Liver (tissue), 8 donors: ENCODE measurements at regions not wholly inside any gene's neighbourhood (a gene's known extent, or its start where the extent isn't known, plus 50 kb on each side); places are given as distances from the start of the nearest gene placed in this dataset.

ENCODE experiments used
- DNase-seq: peaks from one replicate; pipeline ENCODE4 v3.0.0-alpha.2; 2017; ENCODE audit warnings: low spot score
- H3K27ac ChIP-seq, 2 donors: one replicate each; pipeline ENCODE4 v1.7.0; 2013; ENCODE audit warnings: inconsistent platforms in 2 of 2, low read length in 2 of 2, control low read depth in 1 of 2, low read depth in 1 of 2, mild to moderate bottlenecking in 1 of 2
- H3K27me3 ChIP-seq, 4 donors: one replicate each; pipeline versions ENCODE4 v1.6.1 to v1.7.0; 2013; ENCODE audit warnings: low read length in 3 of 4, inconsistent platforms in 1 of 4, mild to moderate bottlenecking in 1 of 4, moderate library complexity in 1 of 4; ENCODE audit not compliant: control insufficient read depth in 4 of 4, insufficient read depth in 4 of 4
- H3K36me3 ChIP-seq, 4 donors: one replicate each; pipeline versions ENCODE4 v1.6.1 to v1.7.0; 2013; ENCODE audit warnings: low read length in 3 of 4, mild to moderate bottlenecking in 3 of 4, low read depth in 1 of 4, moderate library complexity in 1 of 4; ENCODE audit not compliant: control insufficient read depth in 4 of 4, insufficient read depth in 3 of 4
- H3K4me1 ChIP-seq, 4 donors: one replicate each; pipeline versions ENCODE4 v1.6.1 to v1.7.0; 2013; ENCODE audit warnings: low read length in 3 of 4, mild to moderate bottlenecking in 3 of 4, moderate library complexity in 1 of 4; ENCODE audit not compliant: control insufficient read depth in 4 of 4, insufficient read depth in 4 of 4
- H3K4me3 ChIP-seq, 3 donors: one replicate each; pipeline versions ENCODE4 v1.6.1 to v1.7.0; 2013; ENCODE audit warnings: low read length in 3 of 3, control low read depth in 1 of 3, low read depth in 1 of 3, mild to moderate bottlenecking in 1 of 3
- H3K9ac ChIP-seq, 2 donors: one replicate each; pipeline ENCODE4 v1.7.0; 2013; ENCODE audit warnings: low read length in 2 of 2, mild to moderate bottlenecking in 2 of 2, moderate library complexity in 2 of 2, control low read depth in 1 of 2, low read depth in 1 of 2
- H3K9me3 ChIP-seq, 4 donors: one replicate each; pipeline versions ENCODE4 v1.6.1 to v1.7.0; 2013; ENCODE audit warnings: low read length in 3 of 4; ENCODE audit not compliant: control insufficient read depth in 4 of 4
- ATF3 ChIP-seq: IDR thresholded peaks from 2 replicates; pipeline ENCODE4 v1.6.1; 2016; ENCODE audit warnings: antibody characterized with exemption
- FOXA2 ChIP-seq: IDR thresholded peaks from 2 replicates; pipeline ENCODE4 v1.6.1; 2016; ENCODE audit warnings: antibody characterized with exemption
- GABPA ChIP-seq, 2 donors: IDR thresholded peaks in 1 of 2; conservative IDR thresholded peaks in 1 of 2; 2 replicates each; pipeline ENCODE4 v1.6.1; 2016; ENCODE audit warnings: antibody characterized with exemption in 2 of 2, mild to moderate bottlenecking in 1 of 2, moderate library complexity in 1 of 2
- JUND ChIP-seq, 2 donors: IDR thresholded peaks; 2 replicates each; pipeline ENCODE4 v1.6.1; 2016; ENCODE audit warnings: antibody characterized with exemption in 2 of 2
- MAX ChIP-seq: IDR thresholded peaks from 2 replicates; pipeline ENCODE4 v1.6.1; 2016; ENCODE audit warnings: antibody characterized with exemption
- NR2F2 ChIP-seq: IDR thresholded peaks from 2 replicates; pipeline ENCODE4 v1.6.1; 2016; ENCODE audit warnings: antibody characterized with exemption
- RAD21 ChIP-seq, 2 donors: IDR thresholded peaks; 2 replicates each; pipeline ENCODE4 v1.6.1; 2016; ENCODE audit warnings: antibody characterized with exemption in 2 of 2, mild to moderate bottlenecking in 2 of 2
- REST ChIP-seq: IDR thresholded peaks from 2 replicates; pipeline ENCODE4 v1.6.1; 2016; ENCODE audit warnings: antibody characterized with exemption, mild to moderate bottlenecking
- RXRA ChIP-seq, 2 donors: IDR thresholded peaks; 2 replicates each; pipeline ENCODE4 v1.6.1; 2017 to 2018; ENCODE audit warnings: antibody characterized with exemption in 2 of 2, mild to moderate bottlenecking in 1 of 2
- SP1 ChIP-seq: IDR thresholded peaks from 2 replicates; pipeline ENCODE4 v1.6.1; 2018; ENCODE audit warnings: antibody characterized with exemption, mild to moderate bottlenecking
- TAF1 ChIP-seq: conservative IDR thresholded peaks from 2 replicates; pipeline ENCODE4 v1.6.1; 2016; ENCODE audit warnings: antibody characterized with exemption, mild to moderate bottlenecking
- YY1 ChIP-seq: IDR thresholded peaks from 2 replicates; pipeline ENCODE4 v1.6.1; 2016; ENCODE audit warnings: antibody characterized with exemption, mild to moderate bottlenecking
- WGBS: extraction: QIAGEN DNeasy Blood & Tissue Kit; methylation state at CpG from one replicate; pipeline ENCODE4 v1.1.7; 2013; 5-methylcytosine and 5-hydroxymethylcytosine counted together
- TF ChIP-seq, protein P1 (sequence below): fragments of 150-350 bp; IDR thresholded peaks from 2 replicates; pipeline ENCODE4 v1.5.1; 2017; ENCODE audit warnings: improper control_type of control experiment, low read depth, low read length; ENCODE audit not compliant: missing input control
- donor health status: healthy.
- donor health status: healthy.
- donor health status: healthy.
- donor health status: healthy.
- donor health status: healthy.

GRCh38 chr6:97923249-97923648, 640.2 kb upstream of the MMS22L start:
- TF ChIP-seq TAF1 (no peak), NR2F2 (no peak), RAD21 (IDR thresholded peaks at IDR 0.05) (no peak), ATF3 (no peak), RXRA (IDR thresholded peaks at IDR 0.05) (no peak), YY1 (no peak), MAX (no peak), JUND (IDR thresholded peaks at IDR 0.05) (no peak), FOXA2 (no peak), REST (no peak), SP1 (no peak)
- TF ChIP-seq, protein P1, sequence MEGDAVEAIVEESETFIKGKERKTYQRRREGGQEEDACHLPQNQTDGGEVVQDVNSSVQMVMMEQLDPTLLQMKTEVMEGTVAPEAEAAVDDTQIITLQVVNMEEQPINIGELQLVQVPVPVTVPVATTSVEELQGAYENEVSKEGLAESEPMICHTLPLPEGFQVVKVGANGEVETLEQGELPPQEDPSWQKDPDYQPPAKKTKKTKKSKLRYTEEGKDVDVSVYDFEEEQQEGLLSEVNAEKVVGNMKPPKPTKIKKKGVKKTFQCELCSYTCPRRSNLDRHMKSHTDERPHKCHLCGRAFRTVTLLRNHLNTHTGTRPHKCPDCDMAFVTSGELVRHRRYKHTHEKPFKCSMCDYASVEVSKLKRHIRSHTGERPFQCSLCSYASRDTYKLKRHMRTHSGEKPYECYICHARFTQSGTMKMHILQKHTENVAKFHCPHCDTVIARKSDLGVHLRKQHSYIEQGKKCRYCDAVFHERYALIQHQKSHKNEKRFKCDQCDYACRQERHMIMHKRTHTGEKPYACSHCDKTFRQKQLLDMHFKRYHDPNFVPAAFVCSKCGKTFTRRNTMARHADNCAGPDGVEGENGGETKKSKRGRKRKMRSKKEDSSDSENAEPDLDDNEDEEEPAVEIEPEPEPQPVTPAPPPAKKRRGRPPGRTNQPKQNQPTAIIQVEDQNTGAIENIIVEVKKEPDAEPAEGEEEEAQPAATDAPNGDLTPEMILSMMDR, result no peak
- Histone ChIP-seq H3K27me3 (peaks cover 0 to 2% (median 0%) of the 10 kb centered on the region in 4 donors), H3K4me3 (no peak overlapping the region), H3K9me3 (no peaks in the 10 kb centered on the region), H3K36me3 (no peaks in the 10 kb centered on the region), H3K9ac (no peak overlapping the region), H3K4me1 (no peaks in the 10 kb centered on the region), H3K27ac (no peak overlapping the region)
- WGBS, result 59% methylated on average over 2 of the region's 2 CpGs
- DNase-seq, result no peak

- Histone ChIP-seq H3K9me3 (no peaks in the 10 kb centered on the region), H3K27me3 (peaks cover 0 to 2% (median 0%) of the 10 kb centered on the region in 4 donors), H3K4me1 (no peaks in the 10 kb centered on the region), H3K4me3 (no peak overlapping the region), H3K27ac (no peak overlapping the region), H3K9ac (no peak overlapping the region), H3K36me3 (no peaks in the 10 kb centered on the region)
- TF ChIP-seq RXRA (IDR thresholded peaks at IDR 0.05), result no peak
- no peak for TF ChIP-seq GABPA (IDR thresholded peaks at IDR 0.05 in 1 of 2, conservative IDR thresholded peaks at IDR 0.05 in 1 of 2)
- TF ChIP-seq JUND (IDR thresholded peaks at IDR 0.05), result no peak
- peak in 1 of 2 donors; percentile 10 for TF ChIP-seq RAD21 (IDR thresholded peaks at IDR 0.05)
- no peak for TF ChIP-seq SP1
- no peak for TF ChIP-seq MAX
- no peak for TF ChIP-seq REST
- TF ChIP-seq, protein P1, result no peak
- DNase-seq, result no peak
- 28% methylated on average over 2 of the region's 2 CpGs for WGBS
These were observed 642.5 kb upstream of the MMS22L start for GRCh38 chr6:97925504-97925903.
